GM12878 (cell line): ENCODE measurements at regions not wholly inside any gene's neighbourhood (a gene's known extent, or its start where the extent isn't known, plus 50 kb on each side); places are given as distances from the start of the nearest gene placed in this dataset.

ENCODE experiments used
- CHD2 ChIP-seq: IDR thresholded peaks from 2 replicates; pipeline ENCODE4 v1.6.1; 2011; ENCODE audit warnings: low read depth, low read length, improper control_type of control experiment, borderline replicate concordance
- CTCF ChIP-seq, 3 experiments: IDR thresholded peaks in 2 of 3; conservative IDR thresholded peaks in 1 of 3; 2 replicates each; pipeline ENCODE4 v1.5.1; 2011; ENCODE audit warnings: low read depth in 3 of 3, low read length in 3 of 3, mild to moderate bottlenecking in 3 of 3, control low read depth in 2 of 3, moderate library complexity in 2 of 3, inconsistent platforms in 1 of 3, mixed read lengths in 1 of 3; ENCODE audit not compliant: control insufficient read depth in 2 of 3, insufficient read depth in 1 of 3; ENCODE audit errors: extremely low read depth in 1 of 3
- EZH2 ChIP-seq: IDR thresholded peaks from 2 replicates; pipeline ENCODE4 v1.6.1; 2012; ENCODE audit warnings: low read depth, mild to moderate bottlenecking, control low read depth, inconsistent platforms, low read length, borderline replicate concordance; ENCODE audit not compliant: control insufficient read depth
- FOS ChIP-seq: IDR thresholded peaks from 3 replicates; pipeline ENCODE4 v1.6.1; 2011; ENCODE audit warnings: borderline replicate concordance; ENCODE audit not compliant: insufficient read length; ENCODE audit errors: extremely low read depth
- POLR2A ChIP-seq: IDR thresholded peaks from 2 replicates; pipeline ENCODE4 v1.6.1; 2011; ENCODE audit warnings: low read depth, mild to moderate bottlenecking, low read length
- POLR2AphosphoS5 ChIP-seq: IDR thresholded peaks from 2 replicates; pipeline ENCODE4 v1.6.1; 2011; ENCODE audit warnings: mild to moderate bottlenecking, low read length, inconsistent platforms
- RAD21 ChIP-seq: IDR thresholded peaks from 2 replicates; pipeline ENCODE4 v1.6.1; 2011; ENCODE audit warnings: mild to moderate bottlenecking, low read depth, low read length, moderate library complexity; ENCODE audit not compliant: insufficient read depth
- REST ChIP-seq: IDR thresholded peaks from 2 replicates; pipeline ENCODE4 v1.6.1; 2012; ENCODE audit warnings: mild to moderate bottlenecking, low read depth, low read length
- SIN3A ChIP-seq: IDR thresholded peaks from 2 replicates; pipeline ENCODE4 v1.6.1; 2012; ENCODE audit warnings: low read depth, low read length, improper control_type of control experiment
- SREBF1 ChIP-seq: IDR thresholded peaks from 2 replicates; pipeline ENCODE4 v1.6.1; 2012; ENCODE audit warnings: mild to moderate bottlenecking, low read length
- SUPT20H ChIP-seq: IDR thresholded peaks from 2 replicates; pipeline ENCODE4 v1.6.1; 2011; ENCODE audit warnings: low read depth, mild to moderate bottlenecking, low read length, moderate library complexity, borderline replicate concordance; ENCODE audit not compliant: control insufficient read depth

GRCh38 chr3:5828251-5828650 is 640.7 kb downstream of the EDEM1 start:
- no peak for TF ChIP-seq FOS
- TF ChIP-seq RAD21, result no peak
- TF ChIP-seq SIN3A, result no peak
- no peak for TF ChIP-seq POLR2AphosphoS5
- no peak for TF ChIP-seq POLR2A
- TF ChIP-seq EZH2, result no peak
- TF ChIP-seq CTCF (IDR thresholded peaks at IDR 0.05 in 2 of 3, conservative IDR thresholded peaks at IDR 0.05 in 1 of 3; ENCODE audit: control insufficient read depth in 2 of 3, extremely low read depth in 1 of 3, insufficient read depth in 1 of 3, low read depth in 3 of 3, low read length in 3 of 3), result no peak
- TF ChIP-seq SUPT20H, result no peak
- TF ChIP-seq REST, result no peak
- TF ChIP-seq CHD2, result no peak
- no peak for TF ChIP-seq SREBF1
